Neuron (in vitro differentiated cells): ENCODE measurements at regions not wholly inside any gene's neighbourhood (a gene's known extent, or its start where the extent isn't known, plus 50 kb on each side); places are given as distances from the start of the nearest gene placed in this dataset.

Experiments used
- H2AFZ ChIP-seq: one replicate; pipeline ENCODE4 v1.6.1; 2013; ENCODE audit warnings: low read depth, mild to moderate bottlenecking, inconsistent platforms, low read length, moderate library complexity
- H3K27me3 ChIP-seq: one replicate; pipeline ENCODE4 v1.6.1; 2013; ENCODE audit warnings: low read length; ENCODE audit not compliant: insufficient read depth
- H3K36me3 ChIP-seq: one replicate; pipeline ENCODE4 v1.6.1; 2013; ENCODE audit warnings: low read length; ENCODE audit not compliant: insufficient read depth
- H3K4me1 ChIP-seq: one replicate; pipeline ENCODE4 v1.6.1; 2013; ENCODE audit warnings: low read length; ENCODE audit not compliant: insufficient read depth
- H3K4me3 ChIP-seq: 2 replicates; pipeline ENCODE4 v1.5.1; 2013; ENCODE audit warnings: mild to moderate bottlenecking, low read length, moderate library complexity
- H3K9me3 ChIP-seq: one replicate; pipeline ENCODE4 v1.6.1; 2013; ENCODE audit warnings: low read length

- no peak overlapping the region for H3K4me3 ChIP-seq
- H3K36me3 ChIP-seq = no peaks in the 10 kb centered on the region
- peaks cover 1% of the 10 kb centered on the region for H3K9me3 ChIP-seq
- H2AFZ ChIP-seq = no peak overlapping the region
- H3K4me1 ChIP-seq = peaks cover 7% of the 10 kb centered on the region
- no peaks in the 10 kb centered on the region for H3K27me3 ChIP-seq
Observed at GRCh38 chr2:145992572-145992971, 1472.7 kb upstream of the ZEB2 start.

GRCh38 chr2:145987793-145988192, 1467.9 kb upstream of the ZEB2 start:
- H3K4me1 ChIP-seq = peaks cover 8% of the 10 kb centered on the region
- H3K27me3 ChIP-seq = no peaks in the 10 kb centered on the region
- no peak overlapping the region for H3K4me3 ChIP-seq
- H3K9me3 ChIP-seq = no peaks in the 10 kb centered on the region
- H2AFZ ChIP-seq = peak overlapping the region; percentile 51
- no peaks in the 10 kb centered on the region for H3K36me3 ChIP-seq

- Histone ChIP-seq H3K9me3 (no peaks in the 10 kb centered on the region), H3K4me3 (no peak overlapping the region)
Observed at GRCh38 chr2:145985517-145985916, 1465.6 kb upstream of the ZEB2 start.

GRCh38 chr2:145984580-145984979, 1464.7 kb upstream of the ZEB2 start:
- no peaks in the 10 kb centered on the region for H3K9me3 ChIP-seq
- H3K4me3 ChIP-seq = no peak overlapping the region
- H3K27me3 ChIP-seq = no peaks in the 10 kb centered on the region
- peaks cover 8% of the 10 kb centered on the region for H3K4me1 ChIP-seq
- no peaks in the 10 kb centered on the region for H3K36me3 ChIP-seq
- H2AFZ ChIP-seq = no peak overlapping the region

More at GRCh38 chr2:145985517-145985916, 1465.6 kb upstream of the ZEB2 start:
- H3K4me1 ChIP-seq = peaks cover 8% of the 10 kb centered on the region
- no peaks in the 10 kb centered on the region for H3K36me3 ChIP-seq
- no peak overlapping the region for H2AFZ ChIP-seq
- H3K27me3 ChIP-seq = no peaks in the 10 kb centered on the region

GRCh38 chr2:145980318-145980717, 1460.4 kb upstream of the ZEB2 start:
- Histone ChIP-seq H2AFZ (no peak overlapping the region), H3K9me3 (no peaks in the 10 kb centered on the region), H3K4me3 (no peak overlapping the region), H3K36me3 (no peaks in the 10 kb centered on the region), H3K4me1 (no peaks in the 10 kb centered on the region), H3K27me3 (no peaks in the 10 kb centered on the region)

GRCh38 chr2:145975406-145975805, 1455.5 kb upstream of the ZEB2 start:
- Histone ChIP-seq H3K4me3 (no peak overlapping the region), H3K9me3 (no peaks in the 10 kb centered on the region), H3K27me3 (no peaks in the 10 kb centered on the region), H3K4me1 (no peaks in the 10 kb centered on the region), H3K36me3 (no peaks in the 10 kb centered on the region), H2AFZ (no peak overlapping the region)

- H3K27me3 ChIP-seq = no peaks in the 10 kb centered on the region
- H3K9me3 ChIP-seq = peaks cover 3% of the 10 kb centered on the region
- H3K36me3 ChIP-seq = no peaks in the 10 kb centered on the region
- H2AFZ ChIP-seq = no peak overlapping the region
- no peak overlapping the region for H3K4me3 ChIP-seq
- H3K4me1 ChIP-seq = no peaks in the 10 kb centered on the region
Observed at GRCh38 chr2:145961846-145962245, 1441.9 kb upstream of the ZEB2 start.

GRCh38 chr2:145960479-145961163, 1440.7 kb upstream of the ZEB2 start:
- H3K4me3 ChIP-seq = no peak overlapping the region
- H3K9me3 ChIP-seq = peaks cover 3% of the 10 kb centered on the region
- no peak overlapping the region for H2AFZ ChIP-seq
- no peaks in the 10 kb centered on the region for H3K27me3 ChIP-seq
- H3K4me1 ChIP-seq = no peaks in the 10 kb centered on the region
- no peaks in the 10 kb centered on the region for H3K36me3 ChIP-seq

GRCh38 chr2:145958611-145959010, 1438.7 kb upstream of the ZEB2 start:
- Histone ChIP-seq H3K4me3 (no peak overlapping the region), H3K4me1 (no peaks in the 10 kb centered on the region), H3K36me3 (no peaks in the 10 kb centered on the region), H3K27me3 (no peaks in the 10 kb centered on the region), H3K9me3 (peaks cover 3% of the 10 kb centered on the region), H2AFZ (no peak overlapping the region)

GRCh38 chr2:145957929-145958328, 1438.0 kb upstream of the ZEB2 start:
- no peaks in the 10 kb centered on the region for H3K4me1 ChIP-seq
- H3K4me3 ChIP-seq = no peak overlapping the region
- H3K9me3 ChIP-seq = peaks cover 3% of the 10 kb centered on the region
- H3K36me3 ChIP-seq = no peaks in the 10 kb centered on the region
- no peak overlapping the region for H2AFZ ChIP-seq
- no peaks in the 10 kb centered on the region for H3K27me3 ChIP-seq

GRCh38 chr2:145939949-145940348, 1420.0 kb upstream of the ZEB2 start:
- Histone ChIP-seq H3K9me3 (no peaks in the 10 kb centered on the region), H3K4me1 (peaks cover 18% of the 10 kb centered on the region), H2AFZ (no peak overlapping the region), H3K27me3 (no peaks in the 10 kb centered on the region), H3K36me3 (no peaks in the 10 kb centered on the region), H3K4me3 (no peak overlapping the region)

GRCh38 chr2:145935016-145935415, 1415.1 kb upstream of the ZEB2 start:
- H2AFZ ChIP-seq = peak overlapping the region; percentile 13

GRCh38 chr2:145931781-145932395, 1412.0 kb upstream of the ZEB2 start:
- Histone ChIP-seq H3K4me1 (peaks cover 58% of the 10 kb centered on the region), H3K4me3 (peak overlapping the region; percentile 29), H3K36me3 (no peaks in the 10 kb centered on the region), H2AFZ (peak overlapping the region; percentile 71), H3K9me3 (no peaks in the 10 kb centered on the region), H3K27me3 (no peaks in the 10 kb centered on the region)

More at GRCh38 chr2:145935016-145935415, 1415.1 kb upstream of the ZEB2 start:
- no peak overlapping the region for H3K4me3 ChIP-seq
- no peaks in the 10 kb centered on the region for H3K36me3 ChIP-seq
- no peaks in the 10 kb centered on the region for H3K9me3 ChIP-seq
- H3K4me1 ChIP-seq = peaks cover 56% of the 10 kb centered on the region
- H3K27me3 ChIP-seq = no peaks in the 10 kb centered on the region
